Common myeloid progenitor, CD34-positive (primary cell): ENCODE measurements at regions not wholly inside any gene's neighbourhood (a gene's known extent, or its start where the extent isn't known, plus 50 kb on each side); places are given as distances from the start of the nearest gene placed in this dataset.

ENCODE experiments used
- CTCF ChIA-PET: fragments of 350-600 bp; sonication (Branson Sonifier 250); formaldehyde crosslinking; loops from one replicate; lab custom pipeline; 2021; ENCODE audit warnings: antibody characterized with exemption; lab: Charles Lee
- POLR2A ChIA-PET: fragments of 350-600 bp; sonication (Branson Sonifier 250); formaldehyde crosslinking; loops from one replicate; lab custom pipeline; 2021; ENCODE audit warnings: antibody characterized with exemption; lab: Charles Lee
- DNase-seq, 3 donors: peaks; one replicate each; pipeline versions ENCODE4 v3.0.0 to v3.0.0-alpha.2; 2013
- H3K27ac ChIP-seq, 2 experiments: 1 replicate in 1 of 2; 2 replicates in 1 of 2; pipeline ENCODE4 v1.7.0; 2013; ENCODE audit warnings: inconsistent platforms in 2 of 2, low read length in 2 of 2, mild to moderate bottlenecking in 2 of 2, low read depth in 1 of 2, moderate library complexity in 1 of 2; ENCODE audit not compliant: severe bottlenecking in 2 of 2, insufficient read depth in 1 of 2, poor library complexity in 1 of 2
- H3K27me3 ChIP-seq, 5 experiments: replicated peaks in 2 of 5; 1 replicate in 3 of 5; 2 replicates in 2 of 5; pipeline versions ENCODE4 v1.6.1 to v1.7.0; 2013; ENCODE audit warnings: low read length in 4 of 5, mild to moderate bottlenecking in 2 of 5, moderate library complexity in 2 of 5, inconsistent platforms in 1 of 5; ENCODE audit not compliant: insufficient read depth in 5 of 5, control insufficient read depth in 4 of 5
- H3K36me3 ChIP-seq, 4 experiments: 1 replicate in 2 of 4; 2 replicates in 2 of 4; pipeline versions ENCODE4 v1.6.1 to v1.7.0; 2013; ENCODE audit warnings: low read length in 3 of 4, control low read depth in 1 of 4, mild to moderate bottlenecking in 1 of 4; ENCODE audit not compliant: control insufficient read depth in 4 of 4, insufficient read depth in 4 of 4
- H3K4me1 ChIP-seq, 4 experiments: 1 replicate in 3 of 4; 2 replicates in 1 of 4; pipeline versions ENCODE4 v1.6.1 to v1.7.1; 2013; ENCODE audit warnings: low read length in 3 of 4, mild to moderate bottlenecking in 3 of 4, control low read depth in 1 of 4, inconsistent platforms in 1 of 4, moderate library complexity in 1 of 4; ENCODE audit not compliant: control insufficient read depth in 4 of 4, insufficient read depth in 4 of 4; ENCODE audit errors: control extremely low read depth in 1 of 4
- H3K4me3 ChIP-seq, 7 experiments: 1 replicate in 4 of 7; 2 replicates in 3 of 7; pipeline versions ENCODE4 v1.5.1 to v1.7.0; 2013; ENCODE audit warnings: mild to moderate bottlenecking in 7 of 7, low read length in 6 of 7, moderate library complexity in 6 of 7, inconsistent platforms in 2 of 7, low read depth in 2 of 7, control low read depth in 1 of 7; ENCODE audit not compliant: insufficient read depth in 4 of 7, control insufficient read depth in 1 of 7; ENCODE audit errors: extremely low read depth in 1 of 7
- H3K9me3 ChIP-seq, 5 experiments: 1 replicate in 4 of 5; 2 replicates in 1 of 5; pipeline versions ENCODE4 v1.6.1 to v1.7.1; 2013; ENCODE audit warnings: low read length in 4 of 5, mild to moderate bottlenecking in 2 of 5, inconsistent platforms in 1 of 5, low read depth in 1 of 5, moderate library complexity in 1 of 5; ENCODE audit not compliant: control insufficient read depth in 4 of 5, insufficient read depth in 2 of 5; ENCODE audit errors: control extremely low read depth in 1 of 5
- WGBS: methylation state at CpG from one replicate; pipeline ENCODE4 v1.1.5; 2013; ENCODE audit not compliant: insufficient coverage; 5-methylcytosine and 5-hydroxymethylcytosine counted together

- no peak overlapping the region for H3K27ac ChIP-seq
- POLR2A ChIA-PET = no interaction called here
These were observed 208.8 kb downstream of the SH2D1A start for GRCh38 chrX:124555036-124555595.

GRCh38 chrX:124557976-124558375 is 211.6 kb downstream of the SH2D1A start:
- ChIA-PET POLR2A (no interaction called here), CTCF (no interaction called here)
- Histone ChIP-seq H3K9me3 (no peaks in the 10 kb centered on the region), H3K27ac (no peak overlapping the region), H3K27me3 (no peaks in the 10 kb centered on the region), H3K4me1 (no peaks in the 10 kb centered on the region), H3K4me3 (no peak overlapping the region), H3K36me3 (no peaks in the 10 kb centered on the region)
- 80% methylated on average over 1 of the region's 1 CpG for WGBS
- DNase-seq = no peak

More at GRCh38 chrX:124555036-124555595, 208.8 kb downstream of the SH2D1A start:
- no peak overlapping the region for H3K4me3 ChIP-seq
- no peaks in the 10 kb centered on the region for H3K27me3 ChIP-seq
- no peaks in the 10 kb centered on the region for H3K4me1 ChIP-seq
- DNase-seq = no peak
- CTCF ChIA-PET = no interaction called here
- H3K9me3 ChIP-seq = no peaks in the 10 kb centered on the region
- WGBS = 13% methylated on average over 1 of the region's 2 CpGs
- H3K36me3 ChIP-seq = no peaks in the 10 kb centered on the region

- CTCF ChIA-PET = no interaction called here
- 83% methylated on average over 2 of the region's 2 CpGs for WGBS
- DNase-seq = no peak
These were observed 227.1 kb downstream of the SH2D1A start for GRCh38 chrX:124573468-124573867.

GRCh38 chrX:124592744-124593143 is 246.4 kb downstream of the SH2D1A start:
- POLR2A ChIA-PET = no interaction called here

More at GRCh38 chrX:124573468-124573867, 227.1 kb downstream of the SH2D1A start:
- no peaks in the 10 kb centered on the region for H3K4me1 ChIP-seq
- no peak overlapping the region for H3K27ac ChIP-seq
- H3K36me3 ChIP-seq = no peaks in the 10 kb centered on the region
- H3K4me3 ChIP-seq = no peak overlapping the region
- H3K9me3 ChIP-seq = no peaks in the 10 kb centered on the region
- no peaks in the 10 kb centered on the region for H3K27me3 ChIP-seq
- POLR2A ChIA-PET = no interaction called here

GRCh38 chrX:124594017-124594651 is 247.8 kb downstream of the SH2D1A start:
- no CpG with 5 or more reads among the region's 1 CpG for WGBS
- POLR2A ChIA-PET = no interaction called here
- H3K27me3 ChIP-seq = no peaks in the 10 kb centered on the region
- DNase-seq = no peak
- no peak overlapping the region for H3K4me3 ChIP-seq
- no peaks in the 10 kb centered on the region for H3K36me3 ChIP-seq
- H3K27ac ChIP-seq = no peak overlapping the region
- H3K4me1 ChIP-seq = no peaks in the 10 kb centered on the region
- CTCF ChIA-PET = no interaction called here
- no peaks in the 10 kb centered on the region for H3K9me3 ChIP-seq

More at GRCh38 chrX:124592744-124593143, 246.4 kb downstream of the SH2D1A start:
- H3K4me3 ChIP-seq = no peak overlapping the region
- H3K27ac ChIP-seq = no peak overlapping the region
- H3K36me3 ChIP-seq = no peaks in the 10 kb centered on the region
- no peaks in the 10 kb centered on the region for H3K27me3 ChIP-seq
- DNase-seq = no peak
- H3K4me1 ChIP-seq = no peaks in the 10 kb centered on the region
- CTCF ChIA-PET = no interaction called here
- no peaks in the 10 kb centered on the region for H3K9me3 ChIP-seq

GRCh38 chrX:124605511-124605910 is 259.1 kb downstream of the SH2D1A start:
- CTCF ChIA-PET = no interaction called here
- no CpG with 5 or more reads among the region's 1 CpG for WGBS
- no peaks in the 10 kb centered on the region for H3K4me1 ChIP-seq
- H3K4me3 ChIP-seq = no peak overlapping the region
- H3K27ac ChIP-seq = no peak overlapping the region
- POLR2A ChIA-PET = no interaction called here
- DNase-seq = no peak
- H3K9me3 ChIP-seq = no peaks in the 10 kb centered on the region
- no peaks in the 10 kb centered on the region for H3K36me3 ChIP-seq
- no peaks in the 10 kb centered on the region for H3K27me3 ChIP-seq

- Histone ChIP-seq H3K9me3 (no peaks in the 10 kb centered on the region), H3K4me3 (no peak overlapping the region), H3K4me1 (no peaks in the 10 kb centered on the region), H3K27ac (no peak overlapping the region), H3K36me3 (no peaks in the 10 kb centered on the region), H3K27me3 (no peaks in the 10 kb centered on the region)
- DNase-seq = no peak
- WGBS = 67% methylated on average over 1 of the region's 2 CpGs
- CTCF ChIA-PET = no interaction called here
- POLR2A ChIA-PET = no interaction called here
These were observed 260.4 kb downstream of the SH2D1A start for GRCh38 chrX:124606724-124607123.
